ACHN (cell line): ENCODE measurements at regions not wholly inside any gene's neighbourhood (a gene's known extent, or its start where the extent isn't known, plus 50 kb on each side); places are given as distances from the start of the nearest gene placed in this dataset.
A peak's percentile ranks its signal among the peaks of the same experiment; 100 is the strongest.

Source experiments
- DNase-seq: peaks from one replicate; pipeline ENCODE4 v3.0.0-alpha.2; 2015
- in situ Hi-C: cut with HindIII; loops from 2 replicates; pipeline ENCODE4 v1.10.0; 2017; ENCODE audit warnings: low sequenced_read_pairs, low pct_ligation_motif_present, low pct_unique_long_range_greater_than_20kb

GRCh38 chr3:72460205-72461174 lies 387.8 kb downstream of the SHQ1 start:
- DNase-seq: no peak
- in situ Hi-C loops: no loop called here

GRCh38 chr3:72459588-72459987 lies 388.7 kb downstream of the SHQ1 start:
- in situ Hi-C loops: no loop called here
- DNase-seq: no peak

- no peak for DNase-seq
- in situ Hi-C loops: no loop called here
Observed at GRCh38 chr3:72458375-72458774, 389.9 kb downstream of the SHQ1 start.

DNA sequence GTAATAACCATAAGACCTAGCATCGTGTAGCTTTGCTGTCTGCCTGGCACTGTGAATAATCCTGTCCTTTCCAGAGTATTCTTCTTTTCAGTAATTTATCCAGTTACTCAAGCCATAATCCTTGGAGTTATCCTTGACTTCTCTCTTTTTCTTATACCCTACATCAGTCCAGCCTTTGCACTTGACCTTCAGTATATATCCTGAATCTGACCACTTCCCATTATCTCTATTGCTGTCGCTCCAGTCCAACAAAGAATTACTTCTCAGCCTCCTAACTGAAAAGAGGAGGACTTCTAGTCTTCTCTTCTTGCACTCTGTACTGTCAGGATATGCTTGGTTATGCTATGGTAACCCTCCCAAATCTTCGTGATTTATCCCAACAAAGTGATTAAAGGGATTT lies 393.8 kb downstream of the SHQ1 start:
- DNase-seq: no peak
- in situ Hi-C loops: no loop called here

GRCh38 chr3:72453706-72454105 lies 394.5 kb downstream of the SHQ1 start:
- in situ Hi-C loops: no loop called here
- DNase-seq: no peak

DNA sequence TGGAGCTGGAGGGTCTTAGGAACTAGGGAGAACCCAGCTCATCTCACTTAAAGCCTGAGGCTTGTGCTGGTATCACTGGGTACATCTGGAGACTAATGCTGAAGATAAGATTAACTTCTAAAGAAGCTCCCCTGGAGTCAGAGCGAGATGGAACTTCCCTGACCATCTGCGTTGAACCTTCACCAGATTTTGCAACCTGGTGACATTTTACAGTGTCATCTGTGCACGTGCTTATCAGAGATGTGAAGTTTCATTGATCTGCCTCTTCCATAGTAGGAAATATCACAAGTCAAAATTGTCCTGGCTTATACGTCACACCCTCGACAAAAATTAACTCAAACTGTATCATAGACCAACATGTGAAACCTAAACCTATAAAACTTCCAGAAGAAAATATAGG lies 395.5 kb downstream of the SHQ1 start:
- in situ Hi-C loops: no loop called here
- DNase-seq: no peak

GRCh38 chr3:72451841-72452240 lies 396.4 kb downstream of the SHQ1 start:
- DNase-seq: no peak
- in situ Hi-C loops: no loop called here

- no peak for DNase-seq
- in situ Hi-C loops: no loop called here
Observed at GRCh38 chr3:72449551-72449950, 398.7 kb downstream of the SHQ1 start.

- in situ Hi-C loops: no loop called here
- no peak for DNase-seq
Observed at GRCh38 chr3:72448858-72449257, 399.4 kb downstream of the SHQ1 start.

DNA sequence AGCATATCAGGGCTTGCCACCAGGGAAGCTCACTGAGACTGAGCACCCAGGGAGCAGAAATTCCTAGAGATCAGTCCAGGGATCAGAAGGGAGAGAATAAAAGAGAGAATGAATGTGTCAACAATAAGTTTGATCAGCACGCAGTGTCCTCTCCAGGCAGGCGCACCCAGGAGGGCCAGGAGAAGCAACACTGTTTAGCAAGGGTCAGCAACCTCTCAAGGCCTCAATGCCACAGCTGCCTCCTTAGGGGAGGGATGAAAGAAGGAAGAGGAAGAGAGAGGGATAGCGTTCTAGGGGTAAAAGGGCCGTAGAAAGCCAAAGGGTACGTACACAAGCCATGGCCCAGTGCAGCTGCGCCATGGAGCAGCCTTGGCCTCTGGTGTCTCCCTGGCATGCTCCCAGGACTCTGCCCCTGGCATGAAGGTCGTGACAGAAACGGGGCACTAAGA lies 399.8 kb downstream of the SHQ1 start:
- in situ Hi-C loops: no loop called here
- no peak for DNase-seq

GRCh38 chr3:72447059-72447946 lies 400.9 kb downstream of the SHQ1 start:
- peak; percentile 85 for DNase-seq
- in situ Hi-C loops: no loop called here

GRCh38 chr3:72446218-72447058 lies 401.8 kb downstream of the SHQ1 start, which contains the start of gene RYBP:
RYBP (minus strand) TSS chr3:72446621.
- peak; percentile 29 for DNase-seq
- in situ Hi-C loops: no loop called here

- DNase-seq: no peak
- in situ Hi-C loops: no loop called here
Observed at GRCh38 chr3:72445827-72446217, 402.4 kb downstream of the SHQ1 start.

DNA sequence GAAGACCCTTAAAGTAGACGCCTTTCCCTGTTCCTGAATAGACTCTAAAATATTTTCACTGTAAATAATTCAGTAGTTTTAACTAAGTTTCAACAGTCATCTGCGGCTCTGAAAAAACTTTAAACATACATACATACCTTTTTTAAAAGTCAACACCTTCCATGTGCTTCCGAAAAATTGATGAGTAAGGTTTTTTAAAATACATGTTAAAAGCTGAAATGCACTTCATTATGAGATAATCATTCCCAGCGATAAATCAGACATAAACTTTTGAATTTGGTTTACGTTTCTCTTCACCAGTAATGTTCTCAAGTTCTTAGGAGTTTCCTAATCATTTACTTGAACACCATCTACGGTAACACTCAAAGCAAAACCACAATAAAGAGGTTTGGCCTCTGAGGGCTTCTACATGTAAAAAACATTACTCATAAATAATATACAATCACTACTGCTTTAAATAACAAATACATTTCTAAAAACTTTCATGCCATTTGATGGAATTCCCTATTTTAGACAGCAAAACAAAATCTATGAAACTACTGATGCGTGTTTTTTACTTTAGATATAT lies 403.5 kb downstream of the SHQ1 start:
- DNase-seq: no peak
- in situ Hi-C loops: no loop called here

DNA sequence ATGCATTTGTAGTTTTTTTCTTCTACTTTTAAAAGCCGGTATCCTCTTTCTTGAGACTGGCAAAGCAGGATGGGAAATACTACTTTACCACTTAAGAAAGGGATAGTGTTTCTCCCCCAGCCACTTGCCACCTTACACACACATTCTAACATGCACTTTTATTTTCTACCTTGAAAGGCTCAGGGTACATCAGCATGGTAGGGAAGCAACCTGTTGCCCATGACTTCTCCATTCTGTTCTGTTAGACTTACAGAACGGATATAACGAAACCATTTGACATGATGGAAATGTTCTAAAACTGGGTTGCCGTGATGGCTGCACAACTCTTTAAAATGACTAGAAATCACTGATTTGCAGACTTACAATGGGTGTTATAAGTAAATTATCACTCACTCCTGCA lies 405.5 kb downstream of the SHQ1 start:
- DNase-seq: no peak
- in situ Hi-C loops: no loop called here

GRCh38 chr3:72441284-72441994 lies 406.8 kb downstream of the SHQ1 start:
- in situ Hi-C loops: no loop called here
- DNase-seq: no peak

DNA sequence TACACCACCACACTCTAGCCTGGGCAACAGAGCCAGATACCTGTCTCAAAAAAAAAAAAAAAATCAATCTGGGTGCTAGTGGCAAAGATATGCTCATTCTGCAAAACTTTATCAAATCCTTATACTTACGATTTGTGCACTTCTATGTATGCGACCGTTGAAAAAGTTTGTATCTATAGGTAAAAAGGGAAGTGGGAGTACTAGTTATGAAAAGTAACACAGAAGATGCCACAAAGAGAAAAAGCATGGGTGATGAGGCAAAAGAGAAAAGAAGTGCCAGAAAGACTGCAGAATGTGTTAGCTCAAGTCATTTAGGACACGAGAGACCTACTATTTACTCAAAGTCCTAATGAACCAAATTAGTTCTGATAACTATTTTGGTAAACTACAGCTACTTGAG lies 407.8 kb downstream of the SHQ1 start:
- in situ Hi-C loops: no loop called here
- DNase-seq: no peak
